ENCODE measurements at regions not wholly inside any gene's neighbourhood (a gene's known extent, or its start where the extent isn't known, plus 50 kb on each side); places are given as distances from the start of the nearest gene placed in this dataset.

- no peak overlapping the region for H3K4me3 ChIP-seq (ENCODE audit: low read length)
- ChIA-PET POLR2A (no interaction called here), CTCF (no interaction called here)
- DNase-seq (no peak), ATAC-seq (no peak)
- H3K4me3 Mint-ChIP-seq = no peak overlapping the region
- H3K27ac Mint-ChIP-seq = no peak overlapping the region
- no peaks in the 10 kb centered on the region for H3K4me1 Mint-ChIP-seq
- peaks cover 0 to 1% (median 0%) of the 10 kb centered on the region in 11 donors for H3K9me3 Mint-ChIP-seq
- H3K27me3 ChIP-seq (ENCODE audit: control insufficient read depth in 2 of 2, insufficient read depth in 2 of 2, low read length in 2 of 2) = no peaks in the 10 kb centered on the region
- no peaks in the 10 kb centered on the region for H3K9me3 ChIP-seq (ENCODE audit: control insufficient read depth in 2 of 3, low read length in 3 of 3)
- no peaks in the 10 kb centered on the region for H3K36me3 ChIP-seq (ENCODE audit: control insufficient read depth in 2 of 3, insufficient read depth in 3 of 3, low read length in 3 of 3)
- H3K36me3 Mint-ChIP-seq = no peaks in the 10 kb centered on the region
- H3K27ac ChIP-seq (ENCODE audit: low read depth, low read length) = no peak overlapping the region
- peaks cover 0 to 20% (median 11%) of the 10 kb centered on the region in 5 donors for H3K27me3 Mint-ChIP-seq
- no peaks in the 10 kb centered on the region for H3K4me1 ChIP-seq (ENCODE audit: control insufficient read depth in 2 of 2, insufficient read depth in 2 of 2, low read length in 2 of 2)
- intact Hi-C loops (cut with micrococcal nuclease) = no loop called here
Measured at GRCh38 chr1:88537787-88538186, 146.3 kb upstream of the PKN2 start.

- Mint-ChIP-seq H3K4me3 (no peak overlapping the region), H3K36me3 (no peaks in the 10 kb centered on the region), H3K4me1 (no peaks in the 10 kb centered on the region), H3K9me3 (peaks cover 0 to 1% (median 0%) of the 10 kb centered on the region in 11 donors), H3K27ac (no peak overlapping the region), H3K27me3 (peaks cover 0 to 20% (median 11%) of the 10 kb centered on the region in 5 donors)
- POLR2A ChIA-PET = no interaction called here
- no peak for ATAC-seq
- no peaks in the 10 kb centered on the region for H3K9me3 ChIP-seq (ENCODE audit: control insufficient read depth in 2 of 3, low read length in 3 of 3)
- H3K4me1 ChIP-seq (ENCODE audit: control insufficient read depth in 2 of 2, insufficient read depth in 2 of 2, low read length in 2 of 2) = no peaks in the 10 kb centered on the region
- H3K27me3 ChIP-seq (ENCODE audit: control insufficient read depth in 2 of 2, insufficient read depth in 2 of 2, low read length in 2 of 2) = no peaks in the 10 kb centered on the region
- DNase-seq = no peak
- H3K36me3 ChIP-seq (ENCODE audit: control insufficient read depth in 2 of 3, insufficient read depth in 3 of 3, low read length in 3 of 3) = no peaks in the 10 kb centered on the region
- H3K27ac ChIP-seq (ENCODE audit: low read depth, low read length) = no peak overlapping the region
- intact Hi-C loops (cut with micrococcal nuclease) = no loop called here
- H3K4me3 ChIP-seq (ENCODE audit: low read length) = no peak overlapping the region
- CTCF ChIA-PET = no interaction called here
Measured at GRCh38 chr1:88538222-88538899, 145.7 kb upstream of the PKN2 start.

- no peaks in the 10 kb centered on the region for H3K4me1 Mint-ChIP-seq
- H3K4me3 ChIP-seq (ENCODE audit: low read length) = no peak overlapping the region
- H3K27me3 ChIP-seq (ENCODE audit: control insufficient read depth in 2 of 2, insufficient read depth in 2 of 2, low read length in 2 of 2) = no peaks in the 10 kb centered on the region
- no peaks in the 10 kb centered on the region for H3K36me3 ChIP-seq (ENCODE audit: control insufficient read depth in 2 of 3, insufficient read depth in 3 of 3, low read length in 3 of 3)
- H3K27me3 Mint-ChIP-seq = peaks cover 0 to 35% (median 15%) of the 10 kb centered on the region in 5 donors
- H3K27ac Mint-ChIP-seq = no peak overlapping the region
- peaks cover 0 to 3% (median 0%) of the 10 kb centered on the region in 11 donors for H3K9me3 Mint-ChIP-seq
- H3K27ac ChIP-seq (ENCODE audit: low read depth, low read length) = no peak overlapping the region
- H3K4me1 ChIP-seq (ENCODE audit: control insufficient read depth in 2 of 2, insufficient read depth in 2 of 2, low read length in 2 of 2) = no peaks in the 10 kb centered on the region
- ChIA-PET CTCF (no interaction called here), POLR2A (no interaction called here)
- no peak for ATAC-seq
- H3K4me3 Mint-ChIP-seq = no peak overlapping the region
- H3K9me3 ChIP-seq (ENCODE audit: control insufficient read depth in 2 of 3, low read length in 3 of 3) = no peaks in the 10 kb centered on the region
- DNase-seq = no peak
- no peaks in the 10 kb centered on the region for H3K36me3 Mint-ChIP-seq
- intact Hi-C loops (cut with micrococcal nuclease) = no loop called here
Measured at GRCh38 chr1:88540255-88540654, 143.8 kb upstream of the PKN2 start.

- Mint-ChIP-seq H3K4me1 (no peaks in the 10 kb centered on the region), H3K9me3 (peaks cover 0 to 3% (median 0%) of the 10 kb centered on the region in 11 donors), H3K27ac (no peak overlapping the region), H3K27me3 (peaks cover 0 to 26% (median 11%) of the 10 kb centered on the region in 5 donors), H3K4me3 (no peak overlapping the region), H3K36me3 (no peaks in the 10 kb centered on the region)
- Histone ChIP-seq H3K4me1 (ENCODE audit: control insufficient read depth in 2 of 2, insufficient read depth in 2 of 2, low read length in 2 of 2) (no peaks in the 10 kb centered on the region), H3K4me3 (ENCODE audit: low read length) (no peak overlapping the region), H3K9me3 (ENCODE audit: control insufficient read depth in 2 of 3, low read length in 3 of 3) (no peaks in the 10 kb centered on the region), H3K36me3 (ENCODE audit: control insufficient read depth in 2 of 3, insufficient read depth in 3 of 3, low read length in 3 of 3) (no peaks in the 10 kb centered on the region), H3K27ac (ENCODE audit: low read depth, low read length) (no peak overlapping the region), H3K27me3 (ENCODE audit: control insufficient read depth in 2 of 2, insufficient read depth in 2 of 2, low read length in 2 of 2) (no peaks in the 10 kb centered on the region)
- ChIA-PET CTCF (interaction anchor here (0.6 kb wide), 1 partner anchor 1527 kb away, joined by 3 read pairs; no protein-coding TSS in a partner anchor), POLR2A (no interaction called here)
- ATAC-seq (no peak), DNase-seq (no peak)
- intact Hi-C loops (cut with micrococcal nuclease) = no loop called here
Measured at GRCh38 chr1:88541596-88541995, 142.5 kb upstream of the PKN2 start.

GRCh38 chr1:88544195-88544594 lies 139.9 kb upstream of the PKN2 start:
- no peaks in the 10 kb centered on the region for H3K36me3 Mint-ChIP-seq
- H3K4me1 Mint-ChIP-seq = no peaks in the 10 kb centered on the region
- POLR2A ChIA-PET = no interaction called here
- Histone ChIP-seq H3K27me3 (ENCODE audit: control insufficient read depth in 2 of 2, insufficient read depth in 2 of 2, low read length in 2 of 2) (no peaks in the 10 kb centered on the region), H3K27ac (ENCODE audit: low read depth, low read length) (no peak overlapping the region), H3K4me3 (ENCODE audit: low read length) (no peak overlapping the region), H3K36me3 (ENCODE audit: control insufficient read depth in 2 of 3, insufficient read depth in 3 of 3, low read length in 3 of 3) (no peaks in the 10 kb centered on the region), H3K4me1 (ENCODE audit: control insufficient read depth in 2 of 2, insufficient read depth in 2 of 2, low read length in 2 of 2) (no peaks in the 10 kb centered on the region), H3K9me3 (ENCODE audit: control insufficient read depth in 2 of 3, low read length in 3 of 3) (no peaks in the 10 kb centered on the region)
- CTCF ChIA-PET = no interaction called here
- DNase-seq (no peak), ATAC-seq (no peak)
- H3K27me3 Mint-ChIP-seq = peaks cover 0 to 22% (median 5%) of the 10 kb centered on the region in 5 donors
- peaks cover 0 to 3% (median 0%) of the 10 kb centered on the region in 11 donors for H3K9me3 Mint-ChIP-seq
- H3K4me3 Mint-ChIP-seq = no peak overlapping the region
- intact Hi-C loops (cut with micrococcal nuclease) = no loop called here
- no peak overlapping the region for H3K27ac Mint-ChIP-seq

GRCh38 chr1:88549536-88549935 lies 134.5 kb upstream of the PKN2 start:
- H3K36me3 ChIP-seq (ENCODE audit: control insufficient read depth in 2 of 3, insufficient read depth in 3 of 3, low read length in 3 of 3) = no peaks in the 10 kb centered on the region
- Mint-ChIP-seq H3K4me3 (no peak overlapping the region), H3K36me3 (no peaks in the 10 kb centered on the region), H3K9me3 (peaks cover 0 to 2% (median 0%) of the 10 kb centered on the region in 11 donors), H3K27ac (no peak overlapping the region), H3K27me3 (peaks cover 0 to 10% (median 3%) of the 10 kb centered on the region in 5 donors), H3K4me1 (no peaks in the 10 kb centered on the region)
- intact Hi-C loops (cut with micrococcal nuclease) = no loop called here
- ATAC-seq (no peak), DNase-seq (no peak)
- H3K4me3 ChIP-seq (ENCODE audit: low read length) = no peak overlapping the region
- H3K9me3 ChIP-seq (ENCODE audit: control insufficient read depth in 2 of 3, low read length in 3 of 3) = no peaks in the 10 kb centered on the region
- no peak overlapping the region for H3K27ac ChIP-seq (ENCODE audit: low read depth, low read length)
- no peaks in the 10 kb centered on the region for H3K4me1 ChIP-seq (ENCODE audit: control insufficient read depth in 2 of 2, insufficient read depth in 2 of 2, low read length in 2 of 2)
- H3K27me3 ChIP-seq (ENCODE audit: control insufficient read depth in 2 of 2, insufficient read depth in 2 of 2, low read length in 2 of 2) = no peaks in the 10 kb centered on the region
- CTCF ChIA-PET = no interaction called here
- POLR2A ChIA-PET = no interaction called here

- no peaks in the 10 kb centered on the region for H3K36me3 ChIP-seq (ENCODE audit: control insufficient read depth in 2 of 3, insufficient read depth in 3 of 3, low read length in 3 of 3)
- H3K9me3 ChIP-seq (ENCODE audit: control insufficient read depth in 2 of 3, low read length in 3 of 3) = no peaks in the 10 kb centered on the region
- Mint-ChIP-seq H3K27ac (no peak overlapping the region), H3K36me3 (no peaks in the 10 kb centered on the region), H3K4me3 (no peak overlapping the region), H3K27me3 (peaks cover 0 to 4% (median 0%) of the 10 kb centered on the region in 5 donors), H3K4me1 (no peaks in the 10 kb centered on the region), H3K9me3 (peaks cover 0 to 2% (median 0%) of the 10 kb centered on the region in 11 donors)
- H3K27me3 ChIP-seq (ENCODE audit: control insufficient read depth in 2 of 2, insufficient read depth in 2 of 2, low read length in 2 of 2) = no peaks in the 10 kb centered on the region
- H3K4me3 ChIP-seq (ENCODE audit: low read length) = no peak overlapping the region
- no peak for ATAC-seq
- no peak for DNase-seq
- H3K27ac ChIP-seq (ENCODE audit: low read depth, low read length) = no peak overlapping the region
- CTCF ChIA-PET = no interaction called here
- POLR2A ChIA-PET = no interaction called here
- H3K4me1 ChIP-seq (ENCODE audit: control insufficient read depth in 2 of 2, insufficient read depth in 2 of 2, low read length in 2 of 2) = no peaks in the 10 kb centered on the region
- intact Hi-C loops (cut with micrococcal nuclease) = no loop called here
Measured at GRCh38 chr1:88552226-88552625, 131.8 kb upstream of the PKN2 start.
